ENCODE measurements at regions not wholly inside any gene's neighbourhood (a gene's known extent, or its start where the extent isn't known, plus 50 kb on each side); places are given as distances from the start of the nearest gene placed in this dataset.

GRCh38 chr2:224121406-224122067 is 82.5 kb upstream of the SERPINE2 start:
- no peak for TF ChIP-seq CTCF (IDR thresholded peaks at IDR 0.05)

GRCh38 chr2:224120986-224121385 is 81.9 kb upstream of the SERPINE2 start:
- no peak for TF ChIP-seq CTCF (IDR thresholded peaks at IDR 0.05)

GRCh38 chr2:224114428-224114827 is 75.3 kb upstream of the SERPINE2 start:
- no peak for TF ChIP-seq CTCF (IDR thresholded peaks at IDR 0.05)

- TF ChIP-seq CTCF (IDR thresholded peaks at IDR 0.05): no peak
Measured at GRCh38 chr2:224111576-224111975, 72.5 kb upstream of the SERPINE2 start.

- no peak for TF ChIP-seq CTCF (IDR thresholded peaks at IDR 0.05)
Measured at GRCh38 chr2:224110811-224111210, 71.7 kb upstream of the SERPINE2 start.

GRCh38 chr2:224109751-224110150 is 70.7 kb upstream of the SERPINE2 start:
- no peak for TF ChIP-seq CTCF (IDR thresholded peaks at IDR 0.05)

- TF ChIP-seq CTCF (IDR thresholded peaks at IDR 0.05): no peak
Measured at GRCh38 chr2:224106794-224107193, 67.7 kb upstream of the SERPINE2 start.

Measured in LNCAP (cell line).